DOHH2 (cell line): ENCODE measurements at regions not wholly inside any gene's neighbourhood (a gene's known extent, or its start where the extent isn't known, plus 50 kb on each side); places are given as distances from the start of the nearest gene placed in this dataset.

Experiments used
- H3F3A ChIP-seq: fragments of 200-600 bp; sonication (generic), shearing (Covaris generic); 2 replicates; pipeline ENCODE4 v1.6.0; 2016; ENCODE audit warnings: antibody characterized with exemption, mild to moderate bottlenecking; ENCODE audit not compliant: control insufficient read depth, insufficient read depth
- H3K27ac ChIP-seq: fragments of 200-600 bp; sonication (generic); 2 replicates; pipeline ENCODE4 v1.5.1; 2014; ENCODE audit warnings: low read depth, mild to moderate bottlenecking, low read length, moderate library complexity
- H3K27me3 ChIP-seq: fragments of 200-600 bp; sonication (generic); 2 replicates; pipeline ENCODE4 v1.6.1; 2014; ENCODE audit warnings: mild to moderate bottlenecking, low read length, mixed read lengths; ENCODE audit not compliant: control insufficient read depth
- H3K36me3 ChIP-seq: fragments of 200-600 bp; sonication (generic); 2 replicates; pipeline ENCODE4 v1.6.1; 2014; ENCODE audit warnings: mild to moderate bottlenecking, low read length, moderate library complexity, mixed read lengths; ENCODE audit not compliant: control insufficient read depth
- H3K4me1 ChIP-seq: fragments of 200-600 bp; sonication (generic); 2 replicates; pipeline ENCODE4 v1.6.1; 2014; ENCODE audit warnings: mild to moderate bottlenecking, low read length, mixed read lengths; ENCODE audit not compliant: control insufficient read depth
- H3K4me2 ChIP-seq: fragments of 200-600 bp; sonication (generic); 2 replicates; pipeline ENCODE4 v1.6.0; 2014; ENCODE audit warnings: mild to moderate bottlenecking, low read length, moderate library complexity
- H3K4me3 ChIP-seq: fragments of 200-600 bp; sonication (generic); 2 replicates; pipeline ENCODE4 v1.5.1; 2014; ENCODE audit warnings: mild to moderate bottlenecking, low read length, mixed read lengths
- H3K79me2 ChIP-seq: fragments of 200-600 bp; sonication (generic); 2 replicates; pipeline ENCODE4 v1.6.1; 2014; ENCODE audit warnings: mild to moderate bottlenecking, low read length, mixed read lengths; ENCODE audit not compliant: control insufficient read depth
- H3K9me2 ChIP-seq: fragments of 200-600 bp; sonication (generic); replicated peaks from 2 replicates; pipeline ENCODE4 v1.6.1; 2014; ENCODE audit warnings: mild to moderate bottlenecking, low read length, mixed read lengths; ENCODE audit not compliant: control insufficient read depth
- H3K9me3 ChIP-seq: fragments of 200-600 bp; sonication (generic); 2 replicates; pipeline ENCODE4 v1.6.1; 2014; ENCODE audit warnings: antibody characterized with exemption, low read length, mixed read lengths; ENCODE audit not compliant: control insufficient read depth, insufficient read depth
- H4K20me1 ChIP-seq: fragments of 200-600 bp; sonication (generic); 2 replicates; pipeline ENCODE4 v1.6.0; 2014; ENCODE audit warnings: low read depth, mild to moderate bottlenecking, antibody characterized with exemption, low read length, moderate library complexity; ENCODE audit not compliant: control insufficient read depth, insufficient read depth
- CTCF ChIP-seq: fragments of 200-600 bp; sonication (generic); IDR thresholded peaks from one replicate; pipeline ENCODE4 v1.5.1; 2014; ENCODE audit warnings: antibody characterized with exemption, mild to moderate bottlenecking, low read depth, low read length; ENCODE audit not compliant: poor library complexity, severe bottlenecking
- EZH2phosphoT487 ChIP-seq: fragments of 200-600 bp; sonication (generic); IDR thresholded peaks from 2 replicates; pipeline ENCODE4 v1.6.1; 2017; ENCODE audit warnings: borderline replicate concordance, mild to moderate bottlenecking, antibody characterized with exemption, low read length, moderate library complexity, mixed read lengths

GRCh38 chr5:123965626-123966025, 453.6 kb downstream of the CSNK1G3 start:
- Histone ChIP-seq H3K79me2 (no peaks in the 10 kb centered on the region), H3K27me3 (no peaks in the 10 kb centered on the region), H3K4me1 (no peaks in the 10 kb centered on the region), H3K27ac (no peak overlapping the region), H4K20me1 (no peaks in the 10 kb centered on the region), H3K4me3 (no peak overlapping the region), H3F3A (no peaks in the 10 kb centered on the region), H3K9me3 (no peaks in the 10 kb centered on the region), H3K4me2 (no peak overlapping the region), H3K36me3 (no peaks in the 10 kb centered on the region), H3K9me2 (no peaks in the 10 kb centered on the region)
- TF ChIP-seq CTCF (no peak), EZH2phosphoT487 (no peak)

DNA sequence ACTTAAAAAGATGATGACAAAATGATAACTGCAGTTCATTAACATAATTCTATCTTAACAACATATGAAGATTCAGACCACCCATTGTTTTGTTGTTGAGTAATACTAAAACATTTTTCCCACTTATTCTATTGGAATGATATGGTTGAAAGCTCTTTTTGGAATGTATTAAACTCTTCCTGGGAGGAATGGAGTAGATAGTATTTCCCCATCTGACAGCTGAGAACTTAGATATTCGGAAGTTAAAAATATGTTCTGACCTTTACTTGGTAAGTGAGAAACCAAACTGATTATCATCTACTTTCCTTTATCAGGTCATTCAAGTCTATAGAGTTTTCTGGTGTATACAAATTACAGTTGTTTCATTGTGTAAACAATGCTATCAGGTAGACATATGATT, 452.9 kb downstream of the CSNK1G3 start:
- no peaks in the 10 kb centered on the region for H4K20me1 ChIP-seq
- H3K36me3 ChIP-seq: no peaks in the 10 kb centered on the region
- TF ChIP-seq EZH2phosphoT487: no peak
- TF ChIP-seq CTCF: no peak
- H3K27me3 ChIP-seq: no peaks in the 10 kb centered on the region
- no peaks in the 10 kb centered on the region for H3K79me2 ChIP-seq
- no peaks in the 10 kb centered on the region for H3K4me1 ChIP-seq
- no peaks in the 10 kb centered on the region for H3K9me3 ChIP-seq
- no peak overlapping the region for H3K4me3 ChIP-seq
- H3F3A ChIP-seq: no peaks in the 10 kb centered on the region
- H3K27ac ChIP-seq: no peak overlapping the region
- H3K9me2 ChIP-seq: no peaks in the 10 kb centered on the region
- no peak overlapping the region for H3K4me2 ChIP-seq

DNA sequence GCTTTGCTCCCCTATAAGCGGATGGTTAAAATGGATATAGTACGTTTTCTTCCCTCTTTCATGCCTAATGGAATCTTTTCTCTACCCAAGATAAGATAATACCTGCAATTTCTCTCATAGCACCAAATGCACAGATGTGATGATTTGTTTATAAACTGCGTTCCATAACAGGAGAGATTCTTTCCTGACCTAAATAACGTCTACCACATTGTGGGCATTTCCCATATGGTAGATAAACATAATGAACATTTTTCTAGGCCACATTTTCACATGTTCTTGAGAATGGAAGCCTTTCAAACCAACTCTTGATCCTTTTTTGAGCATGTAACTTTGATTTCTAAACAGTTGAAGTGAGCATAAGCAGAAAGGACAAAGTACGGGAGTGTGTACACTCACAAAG, 448.5 kb downstream of the CSNK1G3 start:
- Histone ChIP-seq H3K4me1 (no peaks in the 10 kb centered on the region), H3K36me3 (no peaks in the 10 kb centered on the region), H4K20me1 (no peaks in the 10 kb centered on the region)

More for the DNA sequence above, 448.5 kb downstream of the CSNK1G3 start:
- no peaks in the 10 kb centered on the region for H3F3A ChIP-seq
- H3K4me3 ChIP-seq: no peak overlapping the region
- H3K27ac ChIP-seq: no peak overlapping the region
- H3K9me3 ChIP-seq: no peaks in the 10 kb centered on the region
- no peak overlapping the region for H3K4me2 ChIP-seq
- H3K27me3 ChIP-seq: no peaks in the 10 kb centered on the region
- no peak for TF ChIP-seq EZH2phosphoT487
- no peak for TF ChIP-seq CTCF
- no peaks in the 10 kb centered on the region for H3K9me2 ChIP-seq
- H3K79me2 ChIP-seq: no peaks in the 10 kb centered on the region
